Iris pigment epithelial cell (primary cell): ENCODE measurements at regions not wholly inside any gene's neighbourhood (a gene's known extent, or its start where the extent isn't known, plus 50 kb on each side); places are given as distances from the start of the nearest gene placed in this dataset.
A peak's percentile ranks its signal among the peaks of the same experiment; 100 is the strongest.

Source experiments
- DNase-seq: peaks from one replicate; pipeline ENCODE4 v3.0.0-alpha.2; 2011; ENCODE audit warnings: low read depth

DNA sequence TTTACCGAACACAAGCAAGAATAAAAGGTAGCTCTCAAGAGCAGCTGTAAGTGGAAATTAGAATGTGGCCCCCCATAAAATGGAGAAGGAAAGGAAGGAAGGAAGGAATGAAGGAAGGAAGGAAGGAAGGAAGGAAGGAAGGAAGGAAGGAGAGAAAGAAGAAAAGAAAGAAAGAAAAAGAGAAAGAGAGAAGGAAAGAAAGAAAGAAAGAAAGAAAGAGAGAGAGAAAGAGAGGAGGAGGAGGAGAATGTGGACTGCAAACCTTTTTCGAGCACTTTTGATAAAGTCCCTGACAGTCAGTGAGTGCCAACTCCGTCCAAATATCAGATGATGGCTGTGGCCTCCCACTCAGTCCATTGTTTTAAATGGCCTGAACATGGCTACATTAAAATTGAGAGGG is 53.8 kb upstream of the SNX2 start:
- DNase-seq: no peak

DNA sequence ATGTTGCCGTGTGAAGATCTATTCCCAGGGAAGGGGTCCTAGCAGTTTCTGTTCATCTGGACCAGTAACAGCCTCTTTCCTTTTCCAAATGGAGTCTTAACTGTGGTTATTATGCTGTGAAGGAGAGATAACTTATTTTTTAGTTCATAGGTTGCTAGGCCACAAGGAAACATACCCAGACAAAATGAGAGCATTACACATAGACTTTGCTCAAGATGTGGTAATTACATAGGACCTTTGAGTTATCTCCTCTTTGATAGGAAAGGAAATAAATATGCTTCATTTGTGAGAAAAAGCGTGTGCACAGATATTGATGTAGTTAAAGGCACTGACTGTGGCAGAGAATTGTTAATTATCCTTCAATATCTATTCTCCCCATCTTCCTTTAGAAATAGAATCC is 52.5 kb upstream of the SNX2 start:
- no peak for DNase-seq

DNA sequence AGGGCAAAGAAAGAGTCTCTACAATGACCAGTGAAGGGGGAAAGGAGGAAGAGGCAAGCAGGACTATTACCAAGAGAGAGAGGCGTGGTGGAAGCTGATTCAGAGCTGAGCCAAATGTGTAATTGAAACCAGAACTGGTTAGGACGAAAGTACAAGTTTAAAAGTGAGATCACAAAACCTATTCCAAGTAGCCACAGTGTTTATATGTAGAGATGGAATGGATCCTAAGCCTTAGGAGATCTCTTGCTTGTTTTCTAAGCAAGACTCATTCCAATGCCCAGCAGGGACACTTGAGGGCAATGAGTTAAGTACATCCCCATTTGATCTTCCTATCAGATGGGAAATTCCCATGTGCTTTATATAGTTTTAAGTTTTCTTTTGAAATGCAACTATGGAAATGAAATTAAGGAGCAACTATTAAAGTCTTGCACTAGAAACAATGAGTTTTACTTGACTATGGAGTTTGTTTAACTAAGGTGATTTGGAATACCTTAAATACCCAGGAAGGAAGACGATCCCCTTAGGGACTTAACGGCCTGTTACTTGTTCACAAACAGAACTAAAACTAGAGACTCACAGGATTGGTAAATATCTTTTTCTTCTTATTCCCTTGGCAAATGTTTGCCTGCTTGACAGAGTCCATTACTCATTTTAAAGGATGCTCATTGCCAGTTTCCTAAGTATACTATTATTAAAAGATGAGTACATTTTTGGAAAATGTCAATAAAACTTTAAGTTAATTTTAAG is 51.1 kb upstream of the SNX2 start:
- DNase-seq: peak; percentile 80
